B cell (primary cell): ENCODE measurements at regions not wholly inside any gene's neighbourhood (a gene's known extent, or its start where the extent isn't known, plus 50 kb on each side); places are given as distances from the start of the nearest gene placed in this dataset.

ENCODE experiments used
- ATAC-seq: fragments of 200-7000 bp; cut with Tn5 transposase; one replicate; pipeline ENCODE4 v1.10.0; 2021; ENCODE audit warnings: low read depth, mild to moderate bottlenecking, moderate number of reproducible peaks, moderate library complexity
- CTCF ChIA-PET: fragments of 350-600 bp; sonication (Branson Sonifier 250); formaldehyde crosslinking; loops from one replicate; lab custom pipeline; 2021; ENCODE audit warnings: antibody characterized with exemption, inconsistent platforms; lab: Charles Lee
- POLR2A ChIA-PET: fragments of 350-600 bp; sonication (Branson Sonifier 250); formaldehyde crosslinking; loops from one replicate; lab custom pipeline; 2021; ENCODE audit warnings: antibody characterized with exemption; lab: Charles Lee
- DNase-seq: peaks from one replicate; pipeline ENCODE4 v3.0.0; 2013
- H2AFZ ChIP-seq: 2 replicates; pipeline ENCODE4 v1.6.1; 2012; ENCODE audit warnings: mild to moderate bottlenecking, low read depth, low read length; ENCODE audit not compliant: insufficient read depth, poor library complexity, severe bottlenecking
- H3K27ac ChIP-seq, 2 donors: 1 replicate in 1 of 2; 2 replicates in 1 of 2; pipeline ENCODE4 v1.5.1; 2012 to 2013; ENCODE audit warnings: low read length in 2 of 2, mild to moderate bottlenecking in 2 of 2, moderate library complexity in 1 of 2
- H3K27me3 ChIP-seq, 4 experiments: fragments of 200-600 bp in 1 of 4; sonication (generic) in 1 of 4; replicated peaks in 1 of 4; 1 replicate in 2 of 4; 2 replicates in 2 of 4; pipeline versions ENCODE4 v1.6.1 to v1.7.0; 2013 to 2016; ENCODE audit warnings: low read length in 3 of 4, mild to moderate bottlenecking in 2 of 4, mixed read lengths in 1 of 4, moderate library complexity in 1 of 4; ENCODE audit not compliant: insufficient read depth in 4 of 4, control insufficient read depth in 3 of 4; ENCODE audit errors: control extremely low read depth in 1 of 4
- H3K36me3 ChIP-seq, 2 experiments: replicated peaks in 1 of 2; 1 replicate in 1 of 2; 2 replicates in 1 of 2; pipeline versions ENCODE4 v1.6.1 to v1.7.1; 2013; ENCODE audit warnings: low read length in 1 of 2; ENCODE audit not compliant: insufficient read depth in 2 of 2, control insufficient read depth in 1 of 2; ENCODE audit errors: control extremely low read depth in 1 of 2, extremely low read depth in 1 of 2
- H3K4me1 ChIP-seq, 2 donors: fragments of 200-600 bp in 1 of 2; sonication (generic) in 1 of 2; 1 replicate in 1 of 2; 2 replicates in 1 of 2; pipeline versions ENCODE4 v1.5.1 to v1.6.1; 2013 to 2017; ENCODE audit warnings: low read length in 2 of 2; ENCODE audit not compliant: control insufficient read depth in 2 of 2, insufficient read depth in 2 of 2
- H3K4me2 ChIP-seq: replicated peaks from 2 replicates; pipeline ENCODE3; 2012; ENCODE audit warnings: mild to moderate bottlenecking, low read depth, low read length; ENCODE audit not compliant: poor library complexity, severe bottlenecking
- H3K4me3 ChIP-seq, 5 experiments: fragments of 200-600 bp in 1 of 5; sonication (generic) in 1 of 5; 1 replicate in 3 of 5; 2 replicates in 2 of 5; pipeline versions ENCODE4 v1.5.1 to v1.7.0; 2011 to 2016; ENCODE audit warnings: low read length in 4 of 5, mild to moderate bottlenecking in 4 of 5, low read depth in 2 of 5, control low read depth in 1 of 5, moderate library complexity in 1 of 5; ENCODE audit not compliant: insufficient read depth in 1 of 5; ENCODE audit errors: control extremely low read depth in 1 of 5, extremely low read depth in 1 of 5
- H3K79me2 ChIP-seq: fragments of 200-600 bp; sonication (generic); one replicate; pipeline ENCODE4 v1.6.0; 2016; ENCODE audit warnings: low read length; ENCODE audit not compliant: control insufficient read depth, insufficient read depth
- H3K9ac ChIP-seq: fragments of 200-600 bp; sonication (generic); 2 replicates; pipeline ENCODE4 v1.6.1; 2017; ENCODE audit warnings: mild to moderate bottlenecking, low read length, moderate library complexity
- H3K9me3 ChIP-seq, 3 donors: one replicate each; pipeline versions ENCODE4 v1.6.1 to v1.7.1; 2013; ENCODE audit warnings: low read length in 2 of 3; ENCODE audit not compliant: control insufficient read depth in 2 of 3, insufficient read depth in 1 of 3; ENCODE audit errors: control extremely low read depth in 1 of 3
- H4K20me1 ChIP-seq: 2 replicates; pipeline ENCODE4 v1.6.0; 2012; ENCODE audit warnings: mild to moderate bottlenecking, low read length; ENCODE audit not compliant: insufficient read depth, control insufficient read depth, poor library complexity, severe bottlenecking
- H3K27ac Mint-ChIP-seq: one replicate; pipeline ENCODE4 v1.8.0; 2021; ENCODE audit warnings: mixed read lengths
- H3K27me3 Mint-ChIP-seq: one replicate; pipeline ENCODE4 v1.8.0; 2021; ENCODE audit warnings: mixed read lengths
- H3K4me1 Mint-ChIP-seq: one replicate; pipeline ENCODE4 v1.8.0; 2021; ENCODE audit warnings: mixed read lengths
- H3K4me3 Mint-ChIP-seq: one replicate; pipeline ENCODE4 v1.8.0; 2021; ENCODE audit warnings: mixed read lengths
- H3K9me3 Mint-ChIP-seq: one replicate; pipeline ENCODE4 v1.8.0; 2022; ENCODE audit warnings: mixed read lengths; ENCODE audit not compliant: insufficient read depth
- CTCF ChIP-seq: fragments of 200-600 bp; IDR thresholded peaks from one replicate; pipeline ENCODE4 v1.8.0; 2022; ENCODE audit warnings: antibody characterized with exemption, mild to moderate bottlenecking
- EZH2 ChIP-seq: IDR thresholded peaks from 2 replicates; pipeline ENCODE4 v1.6.1; 2012; ENCODE audit warnings: borderline replicate concordance, low read depth, mild to moderate bottlenecking, moderate library complexity, low read length; ENCODE audit not compliant: insufficient read depth, poor library complexity, severe bottlenecking
- whole genome bisulfite sequencing: methylation state at CpG from one replicate; pipeline ENCODE4 v1.1.5; 2013; ENCODE audit warnings: missing lambda C conversion rate; ENCODE audit not compliant: insufficient coverage; 5-methylcytosine and 5-hydroxymethylcytosine counted together
- intact Hi-C: fragments of 100-400 bp; cut with micrococcal nuclease; formaldehyde crosslinking; loops from one replicate; pipeline ENCODE4 v1.10.0; 2022

DNA sequence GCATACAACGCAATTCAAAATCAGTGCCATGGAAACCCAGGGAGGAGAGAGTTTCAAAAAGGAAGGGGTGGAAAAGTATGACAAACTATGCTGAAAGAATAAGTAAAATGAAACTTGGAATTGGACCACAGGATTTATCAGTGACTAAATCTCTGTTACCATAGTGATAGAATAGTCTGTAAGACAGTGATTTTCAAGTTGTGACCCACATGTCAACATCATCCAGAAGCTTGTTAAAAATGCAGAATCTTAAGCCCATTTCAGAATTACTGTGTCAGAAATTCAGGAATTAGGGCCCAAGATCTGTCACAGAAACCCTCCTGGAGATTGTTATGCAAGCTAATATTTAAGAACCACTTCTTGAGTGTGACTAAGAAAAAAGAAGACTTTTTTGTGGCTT lies 417.7 kb upstream of the JAG1 start:
- no peaks in the 10 kb centered on the region for H3K9me3 ChIP-seq
- no peak for DNase-seq
- H3K4me1 Mint-ChIP-seq, result no peaks in the 10 kb centered on the region
- 100% methylated on average over 1 of the region's 1 CpG for WGBS
- no peak overlapping the region for H3K4me3 Mint-ChIP-seq
- H3K9me3 Mint-ChIP-seq, result peaks cover 5% of the 10 kb centered on the region
- H2AFZ ChIP-seq, result no peak overlapping the region
- H4K20me1 ChIP-seq, result no peaks in the 10 kb centered on the region
- H3K4me2 ChIP-seq, result no peak overlapping the region
- TF ChIP-seq EZH2, result no peak
- no peak for TF ChIP-seq CTCF
- H3K79me2 ChIP-seq, result no peaks in the 10 kb centered on the region
- intact Hi-C loops, result no loop called here
- no peak overlapping the region for H3K9ac ChIP-seq
- no peak for ATAC-seq
- no peak overlapping the region for H3K27ac Mint-ChIP-seq
- CTCF ChIA-PET, result no interaction called here
- no peak overlapping the region for H3K27ac ChIP-seq
- POLR2A ChIA-PET, result no interaction called here
- H3K27me3 ChIP-seq, result no peaks in the 10 kb centered on the region
- no peaks in the 10 kb centered on the region for H3K4me1 ChIP-seq
- no peaks in the 10 kb centered on the region for H3K36me3 ChIP-seq
- no peaks in the 10 kb centered on the region for H3K27me3 Mint-ChIP-seq
- H3K4me3 ChIP-seq, result no peak overlapping the region

DNA sequence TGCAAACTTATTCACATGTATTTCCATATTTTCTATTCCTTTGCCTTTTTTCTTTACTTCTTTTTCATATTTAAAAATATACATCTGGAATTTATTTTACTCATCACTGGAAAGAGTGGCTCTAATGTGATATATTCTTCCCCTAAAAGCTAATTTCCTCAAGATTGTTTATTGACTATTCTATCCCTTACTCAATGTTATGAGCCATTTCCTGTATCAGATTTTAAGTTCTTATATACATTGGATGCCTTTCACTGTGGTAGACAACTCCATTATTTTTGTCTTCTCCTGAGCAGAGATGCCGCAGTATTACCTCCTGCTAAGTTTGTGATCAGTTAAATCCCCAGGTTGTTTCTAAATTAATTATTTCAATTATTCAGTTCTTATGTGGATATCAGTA lies 418.4 kb upstream of the JAG1 start:
- no peaks in the 10 kb centered on the region for H3K27me3 Mint-ChIP-seq
- TF ChIP-seq EZH2, result no peak
- TF ChIP-seq CTCF, result no peak

More for the DNA sequence above, 418.4 kb upstream of the JAG1 start:
- Histone ChIP-seq H3K9ac (no peak overlapping the region), H3K79me2 (no peaks in the 10 kb centered on the region), H4K20me1 (no peaks in the 10 kb centered on the region), H3K27ac (no peak overlapping the region), H3K4me2 (no peak overlapping the region), H3K4me3 (no peak overlapping the region), H3K36me3 (no peaks in the 10 kb centered on the region), H2AFZ (no peak overlapping the region), H3K4me1 (no peaks in the 10 kb centered on the region), H3K27me3 (no peaks in the 10 kb centered on the region), H3K9me3 (no peaks in the 10 kb centered on the region)
- ATAC-seq, result no peak
- no peak overlapping the region for H3K4me3 Mint-ChIP-seq
- WGBS, result no CpG with 5 or more reads among the region's 1 CpG
- ChIA-PET POLR2A (no interaction called here), CTCF (no interaction called here)
- H3K4me1 Mint-ChIP-seq, result no peaks in the 10 kb centered on the region
- intact Hi-C loops, result no loop called here
- H3K9me3 Mint-ChIP-seq, result peaks cover 5% of the 10 kb centered on the region
- no peak overlapping the region for H3K27ac Mint-ChIP-seq
- no peak for DNase-seq
